K562 (cell line): ENCODE measurements at regions not wholly inside any gene's neighbourhood (a gene's known extent, or its start where the extent isn't known, plus 50 kb on each side); places are given as distances from the start of the nearest gene placed in this dataset.

Source experiments
- ATAC-seq: fragments of 200-7000 bp; cut with Tn5 transposase; 3 replicates; pipeline ENCODE4 v1.9.1; 2020; ENCODE audit warnings: moderate library complexity
- BruUV-seq: library from RNA; stranded (reverse); fragments of 400-500 nt; replicated peaks from 2 replicates; lab custom pipeline; 2021; lab: Mats Ljungman, UMichigan
- CTCF ChIA-PET: fragments of 300-600 bp; formaldehyde crosslinking; extraction: SDS; loops from one replicate; lab custom pipeline; 2021; ENCODE audit warnings: low intra/inter-chr PET ratio; lab: Yijun Ruan, JAX
- POLR2A ChIA-PET: fragments of 300-600, 350-650 bp; sonication (Branson Sonifier 250); formaldehyde crosslinking; extraction: SDS; loops from one replicate; lab custom pipeline; 2021; ENCODE audit warnings: antibody characterized with exemption, inconsistent platforms; lab: Yijun Ruan, JAX
- DNase-seq, 4 experiments: peaks; one replicate each; pipeline versions ENCODE4 v3.0.0 to v3.0.0-alpha.2; 2011 to 2018; ENCODE audit warnings: low spot score in 3 of 4, mixed read lengths in 3 of 4; ENCODE audit errors: extremely low read depth in 1 of 4
- FAIRE-seq: peaks from 2 replicates; lab custom pipeline; 2011; peaks lifted over from hg19 to GRCh38; lab: Jason Lieb, UNC
- H2AFZ ChIP-seq: 2 replicates; pipeline ENCODE4 v1.6.0; 2011; ENCODE audit warnings: low read depth, low read length, control low read depth, inconsistent platforms
- H3K27ac ChIP-seq: fragments of 200-600 bp; 3 replicates; pipeline ENCODE4 v1.8.0; 2011; ENCODE audit warnings: low read depth, mild to moderate bottlenecking, control low read depth, inconsistent platforms, low read length, moderate library complexity, mixed read lengths; ENCODE audit errors: extremely low read depth
- H3K27me3 ChIP-seq, 2 experiments: fragments of 300-600 bp in 1 of 2; 2 replicates in 1 of 2; 3 replicates in 1 of 2; pipeline versions ENCODE4 v1.6.0 to v1.8.0; 2011; ENCODE audit warnings: inconsistent platforms in 2 of 2, low read length in 2 of 2, mild to moderate bottlenecking in 1 of 2, mixed read lengths in 1 of 2, moderate library complexity in 1 of 2; ENCODE audit not compliant: control insufficient read depth in 2 of 2, insufficient read depth in 2 of 2
- H3K36me3 ChIP-seq: fragments of 300-600 bp; 3 replicates; pipeline ENCODE4 v1.8.0; 2011; ENCODE audit warnings: mild to moderate bottlenecking, low read length, inconsistent platforms; ENCODE audit not compliant: control insufficient read depth, insufficient read depth
- H3K4me1 ChIP-seq, 2 experiments: fragments of 200-600 bp in 1 of 2; replicated peaks in 1 of 2; 2 replicates in 1 of 2; 3 replicates in 1 of 2; pipeline versions ENCODE4 v1.5.1 to v1.8.0; 2011; ENCODE audit warnings: inconsistent platforms in 2 of 2, low read length in 2 of 2, mild to moderate bottlenecking in 1 of 2, mixed read lengths in 1 of 2, moderate library complexity in 1 of 2; ENCODE audit not compliant: control insufficient read depth in 2 of 2, insufficient read depth in 2 of 2
- H3K4me2 ChIP-seq: 2 replicates; pipeline ENCODE4 v1.6.1; 2011; ENCODE audit warnings: low read length, control low read depth, inconsistent platforms, mixed read lengths; ENCODE audit not compliant: insufficient read depth
- H3K4me3 ChIP-seq: fragments of 200-600 bp; sonication (generic), shearing (Covaris generic); 2 replicates; pipeline ENCODE4 v1.5.1; 2016; ENCODE audit warnings: control low read depth, inconsistent platforms
- H3K79me2 ChIP-seq: fragments of 200-600 bp; 3 replicates; pipeline ENCODE4 v1.8.0; 2011; ENCODE audit warnings: low read length, inconsistent platforms; ENCODE audit not compliant: control insufficient read depth, insufficient read depth
- H3K9ac ChIP-seq, 2 experiments: 2 replicates each; pipeline versions ENCODE4 v1.6.0 to v1.6.1; 2011; ENCODE audit warnings: low read depth in 2 of 2, low read length in 2 of 2, control low read depth in 1 of 2, inconsistent platforms in 1 of 2, mild to moderate bottlenecking in 1 of 2, mixed read lengths in 1 of 2; ENCODE audit not compliant: insufficient read depth in 1 of 2
- H3K9me1 ChIP-seq: one replicate; pipeline ENCODE4 v1.6.0; 2011; ENCODE audit warnings: inconsistent platforms, mild to moderate bottlenecking, low read length, moderate library complexity; ENCODE audit not compliant: control insufficient read depth, insufficient read depth
- H3K9me3 ChIP-seq: replicated peaks from 2 replicates; pipeline ENCODE4 v1.5.1; 2011; ENCODE audit warnings: low read depth, low read length, inconsistent platforms; ENCODE audit not compliant: control insufficient read depth, insufficient read depth
- H4K20me1 ChIP-seq: replicated peaks from 2 replicates; pipeline ENCODE4 v1.6.1; 2011; ENCODE audit warnings: low read length, inconsistent platforms, mixed read lengths; ENCODE audit not compliant: control insufficient read depth, insufficient read depth
- ADNP ChIP-seq: fragments of 200-800 bp; sonication (Bioruptor generic); IDR thresholded peaks from 2 replicates; pipeline ENCODE4 v1.6.1; 2016; ENCODE audit warnings: missing genetic modification characterization, missing compliant biosample characterization
- CBFA2T3 ChIP-seq: fragments of 450-650 bp; IDR thresholded peaks from 2 replicates; pipeline ENCODE4 v1.6.1; 2017
- CXXC5 ChIP-seq: fragments of 250-450 bp; sonication (Bioruptor Pico); IDR thresholded peaks from 2 replicates; pipeline ENCODE4 v1.8.0; 2022; ENCODE audit warnings: inconsistent platforms, mild to moderate bottlenecking, moderate library complexity
- MIER1 ChIP-seq: fragments of 450-650 bp; IDR thresholded peaks from 2 replicates; pipeline ENCODE4 v1.6.1; 2016; ENCODE audit warnings: antibody characterized with exemption, mild to moderate bottlenecking, low read depth
- NFIC ChIP-seq: fragments of 450-650 bp; IDR thresholded peaks from 2 replicates; pipeline ENCODE4 v1.6.1; 2017; ENCODE audit warnings: mild to moderate bottlenecking, inconsistent platforms
- RBM22 ChIP-seq: fragments of 200-400 bp; formaldehyde crosslinking; IDR thresholded peaks from 2 replicates; pipeline ENCODE4 v1.6.1; 2018; ENCODE audit warnings: low read length, low read depth; ENCODE audit not compliant: poor library complexity, severe bottlenecking
- SMARCE1 ChIP-seq: fragments of 450-650 bp; IDR thresholded peaks from 2 replicates; pipeline ENCODE4 v1.7.1; 2016; ENCODE audit warnings: mild to moderate bottlenecking
- TAL1 ChIP-seq: fragments of 450-650 bp; IDR thresholded peaks from 2 replicates; pipeline ENCODE4 v1.6.1; 2016; ENCODE audit warnings: mild to moderate bottlenecking
- TCF3 ChIP-seq: sonication (generic); formaldehyde crosslinking; IDR thresholded peaks from 2 replicates; pipeline ENCODE4 v1.4.0; 2020; ENCODE audit warnings: mild to moderate bottlenecking, missing genetic modification reagents
- ZNF146 ChIP-seq: IDR thresholded peaks from one replicate; pipeline ENCODE4 v1.6.1; 2018; ENCODE audit warnings: missing compliant biosample characterization; ENCODE audit not compliant: unreplicated experiment
- WGBS: fragments of 100-300 bp; shearing (Covaris generic); methylation state at CpG from one replicate; pipeline ENCODE4 v1.1.6; 2016; ENCODE audit warnings: low coverage, mixed read lengths; ENCODE audit not compliant: insufficient coverage; ENCODE audit errors: missing lambda C conversion rate; 5-methylcytosine and 5-hydroxymethylcytosine counted together
- in situ Hi-C: fragments of 300-500 bp; cut with MboI; formaldehyde crosslinking; loops from 4 replicates; pipeline ENCODE4 v1.15.0; 2018; ENCODE audit warnings: inconsistent platforms, mixed read lengths
- intact Hi-C: fragments of 100-400 bp; cut with micrococcal nuclease; formaldehyde crosslinking; loops from 2 replicates; pipeline ENCODE4 v1.14.2; 2022
- TF ChIP-seq, protein P1 (sequence below): fragments of 250-450 bp; sonication (Bioruptor Pico); IDR thresholded peaks from 2 replicates; pipeline ENCODE4 v1.4.0; 2020

DNA sequence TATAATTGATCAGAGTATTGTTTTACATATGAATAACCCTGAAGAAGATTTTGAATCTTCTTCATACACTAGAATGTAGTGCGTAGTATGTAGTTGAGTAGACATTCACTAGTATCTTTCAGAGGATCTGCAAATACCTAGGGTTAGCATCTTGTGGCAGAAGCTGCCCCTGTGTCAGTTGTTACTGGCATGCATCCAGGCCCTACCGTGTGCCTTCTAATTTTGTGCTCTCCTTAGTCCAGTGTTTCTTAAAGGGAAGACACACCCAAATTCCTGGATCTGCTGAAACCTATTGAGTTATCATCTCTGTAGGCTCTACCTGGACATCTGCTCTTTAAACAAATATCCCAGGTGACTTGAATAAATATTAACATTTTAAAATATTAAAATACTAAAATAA is 99.7 kb upstream of the SERTAD2 start:
- Histone ChIP-seq H3K9me1 (no peaks in the 10 kb centered on the region), H3K27ac (no peak overlapping the region), H2AFZ (peak overlapping the region; percentile 22), H3K9ac (no peak overlapping the region), H3K79me2 (peaks cover 6% of the 10 kb centered on the region; the same call in 2 of the 3 replicates), H3K4me1 (peaks cover 11 to 18% of the 10 kb centered on the region in 2 experiments; a peak in 4 of 5 replicates), H3K27me3 (no peaks in the 10 kb centered on the region), H3K9me3 (0 out of 2 replicates have a peak, but pooled peaks cover 3% of the 10 kb centered on the region), H3K36me3 (no peaks in the 10 kb centered on the region; the same call in 2 of the 3 replicates), H3K4me2 (no peak overlapping the region), H4K20me1 (no peaks in the 10 kb centered on the region), H3K4me3 (no peak overlapping the region)
- no peak for ATAC-seq
- WGBS, result 40% methylated on average over 2 of the region's 2 CpGs
- peak in 1 of 4 experiments; percentile 40 for DNase-seq
- POLR2A ChIA-PET, result no interaction called here
- CTCF ChIA-PET, result no interaction called here
- no peak for TF ChIP-seq RBM22
- TF ChIP-seq NFIC, result peak; percentile 77
- intact Hi-C loops, result loop anchor here (5.0 kb wide), 1 partner anchor 79 kb away; no protein-coding TSS in a partner anchor
- no TSS peak for BruUV-seq
- FAIRE-seq, result no peak
- in situ Hi-C loops, result no loop called here

DNA sequence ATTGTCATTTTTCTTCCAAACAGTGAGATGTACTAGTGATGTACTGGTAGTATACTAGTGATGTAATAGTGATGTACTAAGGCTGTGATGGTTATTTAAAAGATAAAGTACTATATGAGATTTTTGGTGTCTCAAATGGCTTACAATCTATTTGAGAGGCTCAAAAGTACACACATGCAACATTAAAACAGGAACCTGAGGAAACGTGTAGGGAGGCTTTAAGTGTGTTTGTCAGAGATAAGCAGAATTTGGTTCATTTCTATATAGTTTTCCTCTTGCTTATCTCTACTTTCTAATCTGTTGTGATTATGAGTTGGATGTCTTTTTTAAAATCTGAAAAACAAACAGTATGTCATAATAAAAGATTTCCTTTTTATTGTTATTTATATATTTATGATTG is 100.9 kb upstream of the SERTAD2 start:
- ATAC-seq, result no peak
- CTCF ChIA-PET, result no interaction called here
- Histone ChIP-seq H2AFZ (no peak overlapping the region), H3K79me2 (peaks cover 3% of the 10 kb centered on the region; the same call in 1 of the 3 replicates), H3K36me3 (no peaks in the 10 kb centered on the region; the same call in 2 of the 3 replicates), H3K27ac (no peak overlapping the region), H3K4me3 (no peak overlapping the region), H3K4me2 (no peak overlapping the region), H4K20me1 (no peaks in the 10 kb centered on the region), H3K9me3 (0 out of 2 replicates have a peak, but pooled peaks cover 3% of the 10 kb centered on the region), H3K9ac (no peak overlapping the region), H3K9me1 (no peaks in the 10 kb centered on the region), H3K4me1 (peaks cover 11 to 14% of the 10 kb centered on the region in 2 experiments; a peak in 4 of 5 replicates), H3K27me3 (no peaks in the 10 kb centered on the region)
- no peak for DNase-seq
- intact Hi-C loops, result loop anchor here (5.0 kb wide), 1 partner anchor 78 kb away; no protein-coding TSS in a partner anchor
- no peak for FAIRE-seq
- POLR2A ChIA-PET, result interaction anchor here (1.0 kb wide), 1 partner anchor 9 kb away, joined by 3 read pairs; no protein-coding TSS in a partner anchor
- WGBS, result 11% methylated on average over 1 of the region's 1 CpG
- in situ Hi-C loops, result no loop called here
- BruUV-seq, result no TSS peak
- TF ChIP-seq MIER1 (no peak), TAL1 (peak; percentile 43), CBFA2T3 (peak; percentile 45), SMARCE1 (peak; percentile 52; the same call in 1 of the 2 replicates), CXXC5 (CRISPR knock-in tag) (no peak), ADNP (tag) (0 out of 2 replicates have a peak, but pooled peaks have one; percentile 24), ZNF146 (peak; percentile 48), TCF3 (peak; percentile 11; the same call in 1 of the 2 replicates)
- TF ChIP-seq, protein P1, sequence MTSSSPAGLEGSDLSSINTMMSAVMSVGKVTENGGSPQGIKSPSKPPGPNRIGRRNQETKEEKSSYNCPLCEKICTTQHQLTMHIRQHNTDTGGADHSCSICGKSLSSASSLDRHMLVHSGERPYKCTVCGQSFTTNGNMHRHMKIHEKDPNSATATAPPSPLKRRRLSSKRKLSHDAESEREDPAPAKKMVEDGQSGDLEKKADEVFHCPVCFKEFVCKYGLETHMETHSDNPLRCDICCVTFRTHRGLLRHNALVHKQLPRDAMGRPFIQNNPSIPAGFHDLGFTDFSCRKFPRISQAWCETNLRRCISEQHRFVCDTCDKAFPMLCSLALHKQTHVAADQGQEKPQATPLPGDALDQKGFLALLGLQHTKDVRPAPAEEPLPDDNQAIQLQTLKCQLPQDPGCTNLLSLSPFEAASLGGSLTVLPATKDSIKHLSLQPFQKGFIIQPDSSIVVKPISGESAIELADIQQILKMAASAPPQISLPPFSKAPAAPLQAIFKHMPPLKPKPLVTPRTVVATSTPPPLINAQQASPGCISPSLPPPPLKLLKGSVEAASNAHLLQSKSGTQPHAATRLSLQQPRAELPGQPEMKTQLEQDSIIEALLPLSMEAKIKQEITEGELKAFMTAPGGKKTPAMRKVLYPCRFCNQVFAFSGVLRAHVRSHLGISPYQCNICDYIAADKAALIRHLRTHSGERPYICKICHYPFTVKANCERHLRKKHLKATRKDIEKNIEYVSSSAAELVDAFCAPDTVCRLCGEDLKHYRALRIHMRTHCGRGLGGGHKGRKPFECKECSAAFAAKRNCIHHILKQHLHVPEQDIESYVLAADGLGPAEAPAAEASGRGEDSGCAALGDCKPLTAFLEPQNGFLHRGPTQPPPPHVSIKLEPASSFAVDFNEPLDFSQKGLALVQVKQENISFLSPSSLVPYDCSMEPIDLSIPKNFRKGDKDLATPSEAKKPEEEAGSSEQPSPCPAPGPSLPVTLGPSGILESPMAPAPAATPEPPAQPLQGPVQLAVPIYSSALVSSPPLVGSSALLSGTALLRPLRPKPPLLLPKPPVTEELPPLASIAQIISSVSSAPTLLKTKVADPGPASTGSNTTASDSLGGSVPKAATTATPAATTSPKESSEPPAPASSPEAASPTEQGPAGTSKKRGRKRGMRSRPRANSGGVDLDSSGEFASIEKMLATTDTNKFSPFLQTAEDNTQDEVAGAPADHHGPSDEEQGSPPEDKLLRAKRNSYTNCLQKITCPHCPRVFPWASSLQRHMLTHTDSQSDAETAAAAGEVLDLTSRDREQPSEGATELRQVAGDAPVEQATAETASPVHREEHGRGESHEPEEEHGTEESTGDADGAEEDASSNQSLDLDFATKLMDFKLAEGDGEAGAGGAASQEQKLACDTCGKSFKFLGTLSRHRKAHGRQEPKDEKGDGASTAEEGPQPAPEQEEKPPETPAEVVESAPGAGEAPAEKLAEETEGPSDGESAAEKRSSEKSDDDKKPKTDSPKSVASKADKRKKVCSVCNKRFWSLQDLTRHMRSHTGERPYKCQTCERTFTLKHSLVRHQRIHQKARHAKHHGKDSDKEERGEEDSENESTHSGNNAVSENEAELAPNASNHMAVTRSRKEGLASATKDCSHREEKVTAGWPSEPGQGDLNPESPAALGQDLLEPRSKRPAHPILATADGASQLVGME (CRISPR knock-in tag), result no peak
